ENCODE measurements at regions not wholly inside any gene's neighbourhood (a gene's known extent, or its start where the extent isn't known, plus 50 kb on each side); places are given as distances from the start of the nearest gene placed in this dataset.

DNA sequence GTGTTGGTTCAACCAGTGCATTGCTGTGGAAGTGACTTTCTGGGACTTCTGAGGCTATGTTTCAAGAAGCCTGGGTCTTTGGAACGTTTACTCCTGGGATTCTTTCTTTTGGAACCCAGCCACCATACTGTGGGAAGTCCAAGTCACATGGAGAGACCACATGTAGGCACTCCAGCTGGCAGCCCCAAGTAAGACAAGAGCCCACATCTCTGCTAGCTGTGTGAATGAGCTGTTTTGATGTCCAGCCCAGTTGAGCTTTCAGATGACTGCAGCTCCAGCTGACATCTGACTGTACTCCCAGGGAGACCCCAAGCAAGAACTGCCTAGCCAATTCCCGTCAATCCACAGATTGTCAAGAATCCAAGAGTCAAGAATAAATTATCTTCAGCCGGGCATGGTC lies 60.1 kb upstream of the SPATA31D4 start:
- Histone ChIP-seq H3K9ac (ENCODE audit: low read depth, low read length, poor library complexity) (no peak overlapping the region), H3K9me3 (replicated peaks in 1 of 2; ENCODE audit: control insufficient read depth in 2 of 2, insufficient read depth in 1 of 2, low read depth in 1 of 2, low read length in 2 of 2) (no peaks in the 10 kb centered on the region), H4K8ac (ENCODE audit: low read depth, low read length) (no peak overlapping the region), H2BK120ac (ENCODE audit: low read depth, low read length) (no peak overlapping the region), H2BK15ac (ENCODE audit: low read length) (no peak overlapping the region), H3K18ac (ENCODE audit: low read length) (no peak overlapping the region), H2BK5ac (ENCODE audit: low read length) (no peak overlapping the region), H2AK5ac (ENCODE audit: low read depth, low read length) (no peak overlapping the region), H3K23ac (ENCODE audit: low read depth, low read length, poor library complexity) (no peak overlapping the region), H3K36me3 (replicated peaks in 1 of 2; ENCODE audit: control insufficient read depth in 2 of 2, insufficient read depth in 2 of 2, low read length in 2 of 2) (no peaks in the 10 kb centered on the region), H2BK12ac (ENCODE audit: low read length) (no peak overlapping the region), H3K4ac (ENCODE audit: low read length) (no peak overlapping the region), H3K4me3 (ENCODE audit: low read length in 2 of 2) (no peak overlapping the region), H3K79me1 (ENCODE audit: low read depth, low read length) (no peaks in the 10 kb centered on the region), H4K91ac (ENCODE audit: low read depth, low read length, poor library complexity) (no peak overlapping the region), H3K4me2 (ENCODE audit: insufficient read depth, low read length, poor library complexity, severe bottlenecking) (no peak overlapping the region), H3K14ac (ENCODE audit: low read length) (no peak overlapping the region), H3K27ac (replicated peaks; ENCODE audit: low read length) (no peak overlapping the region), H3K4me1 (ENCODE audit: control insufficient read depth in 2 of 2, insufficient read depth in 1 of 2, low read depth in 1 of 2, low read length in 2 of 2) (no peaks in the 10 kb centered on the region), H3K27me3 (ENCODE audit: control insufficient read depth in 3 of 3, insufficient read depth in 3 of 3, low read depth in 1 of 3, low read length in 3 of 3) (no peaks in the 10 kb centered on the region), H2AFZ (ENCODE audit: low read length) (no peak overlapping the region)
- DNase-seq (ENCODE audit: low spot score) = no peak
- no CpG with 5 or more reads among the region's 3 CpGs for WGBS, 2 donors (ENCODE audit: extremely low coverage in 2 of 2, insufficient read length in 2 of 2, insufficient replicate concordance in 1 of 2)

GRCh38 chr9:81871695-81872094 lies 56.5 kb upstream of the SPATA31D4 start:
- no peak overlapping the region for H3K4me3 ChIP-seq (ENCODE audit: low read length in 2 of 2)
- H2BK15ac ChIP-seq (ENCODE audit: low read length) = no peak overlapping the region
- H3K18ac ChIP-seq (ENCODE audit: low read length) = no peak overlapping the region
- no peak overlapping the region for H2BK120ac ChIP-seq (ENCODE audit: low read depth, low read length)
- no peak overlapping the region for H3K4ac ChIP-seq (ENCODE audit: low read length)
- no peak overlapping the region for H4K91ac ChIP-seq (ENCODE audit: low read depth, low read length, poor library complexity)
- H2AFZ ChIP-seq (ENCODE audit: low read length) = no peak overlapping the region
- H2AK5ac ChIP-seq (ENCODE audit: low read depth, low read length) = no peak overlapping the region
- no peak overlapping the region for H3K23ac ChIP-seq (ENCODE audit: low read depth, low read length, poor library complexity)
- H3K27ac ChIP-seq (replicated peaks; ENCODE audit: low read length) = no peak overlapping the region
- no peak overlapping the region for H2BK5ac ChIP-seq (ENCODE audit: low read length)
- H3K4me1 ChIP-seq (ENCODE audit: control insufficient read depth in 2 of 2, insufficient read depth in 1 of 2, low read depth in 1 of 2, low read length in 2 of 2) = no peaks in the 10 kb centered on the region
- no peaks in the 10 kb centered on the region for H3K9me3 ChIP-seq (replicated peaks in 1 of 2; ENCODE audit: control insufficient read depth in 2 of 2, insufficient read depth in 1 of 2, low read depth in 1 of 2, low read length in 2 of 2)
- H3K27me3 ChIP-seq (ENCODE audit: control insufficient read depth in 3 of 3, insufficient read depth in 3 of 3, low read depth in 1 of 3, low read length in 3 of 3) = no peaks in the 10 kb centered on the region
- H3K4me2 ChIP-seq (ENCODE audit: insufficient read depth, low read length, poor library complexity, severe bottlenecking) = no peak overlapping the region
- no peaks in the 10 kb centered on the region for H3K36me3 ChIP-seq (replicated peaks in 1 of 2; ENCODE audit: control insufficient read depth in 2 of 2, insufficient read depth in 2 of 2, low read length in 2 of 2)
- H4K8ac ChIP-seq (ENCODE audit: low read depth, low read length) = no peak overlapping the region
- DNase-seq (ENCODE audit: low spot score) = no peak
- no peak overlapping the region for H3K14ac ChIP-seq (ENCODE audit: low read length)
- no CpG with 5 or more reads among the region's 1 CpG for WGBS, 2 donors (ENCODE audit: extremely low coverage in 2 of 2, insufficient read length in 2 of 2, insufficient replicate concordance in 1 of 2)
- no peaks in the 10 kb centered on the region for H3K79me1 ChIP-seq (ENCODE audit: low read depth, low read length)
- no peak overlapping the region for H2BK12ac ChIP-seq (ENCODE audit: low read length)
- H3K9ac ChIP-seq (ENCODE audit: low read depth, low read length, poor library complexity) = no peak overlapping the region

- Histone ChIP-seq H4K8ac (ENCODE audit: low read depth, low read length) (no peak overlapping the region), H3K14ac (ENCODE audit: low read length) (no peak overlapping the region), H3K27ac (replicated peaks; ENCODE audit: low read length) (no peak overlapping the region), H3K23ac (ENCODE audit: low read depth, low read length, poor library complexity) (no peak overlapping the region), H3K9me3 (replicated peaks in 1 of 2; ENCODE audit: control insufficient read depth in 2 of 2, insufficient read depth in 1 of 2, low read depth in 1 of 2, low read length in 2 of 2) (no peaks in the 10 kb centered on the region), H2BK5ac (ENCODE audit: low read length) (no peak overlapping the region), H3K27me3 (ENCODE audit: control insufficient read depth in 3 of 3, insufficient read depth in 3 of 3, low read depth in 1 of 3, low read length in 3 of 3) (no peaks in the 10 kb centered on the region), H2AK5ac (ENCODE audit: low read depth, low read length) (no peak overlapping the region), H2AFZ (ENCODE audit: low read length) (no peak overlapping the region), H2BK15ac (ENCODE audit: low read length) (no peak overlapping the region), H3K4me2 (ENCODE audit: insufficient read depth, low read length, poor library complexity, severe bottlenecking) (no peak overlapping the region), H3K4me1 (ENCODE audit: control insufficient read depth in 2 of 2, insufficient read depth in 1 of 2, low read depth in 1 of 2, low read length in 2 of 2) (no peaks in the 10 kb centered on the region), H3K36me3 (replicated peaks in 1 of 2; ENCODE audit: control insufficient read depth in 2 of 2, insufficient read depth in 2 of 2, low read length in 2 of 2) (no peaks in the 10 kb centered on the region), H3K9ac (ENCODE audit: low read depth, low read length, poor library complexity) (no peak overlapping the region), H3K79me1 (ENCODE audit: low read depth, low read length) (no peaks in the 10 kb centered on the region), H3K4ac (ENCODE audit: low read length) (no peak overlapping the region), H3K4me3 (ENCODE audit: low read length in 2 of 2) (no peak overlapping the region), H3K18ac (ENCODE audit: low read length) (no peak overlapping the region), H4K91ac (ENCODE audit: low read depth, low read length, poor library complexity) (no peak overlapping the region), H2BK12ac (ENCODE audit: low read length) (no peak overlapping the region), H2BK120ac (ENCODE audit: low read depth, low read length) (no peak overlapping the region)
- no peak for DNase-seq (ENCODE audit: low spot score)
- WGBS, 2 donors (ENCODE audit: extremely low coverage in 2 of 2, insufficient read length in 2 of 2, insufficient replicate concordance in 1 of 2) = no CpG with 5 or more reads among the region's 7 CpGs
These were observed 54.0 kb upstream of the SPATA31D4 start for GRCh38 chr9:81874250-81874649.

- H3K9ac ChIP-seq (ENCODE audit: low read depth, low read length, poor library complexity) = no peak overlapping the region
- H2AK5ac ChIP-seq (ENCODE audit: low read depth, low read length) = no peak overlapping the region
- no peak overlapping the region for H4K91ac ChIP-seq (ENCODE audit: low read depth, low read length, poor library complexity)
- no peak overlapping the region for H3K4ac ChIP-seq (ENCODE audit: low read length)
- H2BK15ac ChIP-seq (ENCODE audit: low read length) = no peak overlapping the region
- WGBS, 2 donors (ENCODE audit: extremely low coverage in 2 of 2, insufficient read length in 2 of 2, insufficient replicate concordance in 1 of 2) = 100% methylated on average over 1 of the region's 4 CpGs; no CpG with 5 or more reads in 1 of the 2 donors
- no peaks in the 10 kb centered on the region for H3K9me3 ChIP-seq (replicated peaks in 1 of 2; ENCODE audit: control insufficient read depth in 2 of 2, insufficient read depth in 1 of 2, low read depth in 1 of 2, low read length in 2 of 2)
- H3K4me3 ChIP-seq (ENCODE audit: low read length in 2 of 2) = no peak overlapping the region
- H3K27me3 ChIP-seq (ENCODE audit: control insufficient read depth in 3 of 3, insufficient read depth in 3 of 3, low read depth in 1 of 3, low read length in 3 of 3) = no peaks in the 10 kb centered on the region
- H3K23ac ChIP-seq (ENCODE audit: low read depth, low read length, poor library complexity) = no peak overlapping the region
- H3K79me1 ChIP-seq (ENCODE audit: low read depth, low read length) = no peaks in the 10 kb centered on the region
- no peak overlapping the region for H3K14ac ChIP-seq (ENCODE audit: low read length)
- no peak overlapping the region for H2BK12ac ChIP-seq (ENCODE audit: low read length)
- no peak overlapping the region for H4K8ac ChIP-seq (ENCODE audit: low read depth, low read length)
- no peak overlapping the region for H3K27ac ChIP-seq (replicated peaks; ENCODE audit: low read length)
- H3K4me2 ChIP-seq (ENCODE audit: insufficient read depth, low read length, poor library complexity, severe bottlenecking) = no peak overlapping the region
- H3K36me3 ChIP-seq (replicated peaks in 1 of 2; ENCODE audit: control insufficient read depth in 2 of 2, insufficient read depth in 2 of 2, low read length in 2 of 2) = no peaks in the 10 kb centered on the region
- no peak overlapping the region for H2BK5ac ChIP-seq (ENCODE audit: low read length)
- H3K18ac ChIP-seq (ENCODE audit: low read length) = no peak overlapping the region
- no peak overlapping the region for H2BK120ac ChIP-seq (ENCODE audit: low read depth, low read length)
- no peak overlapping the region for H2AFZ ChIP-seq (ENCODE audit: low read length)
- H3K4me1 ChIP-seq (ENCODE audit: control insufficient read depth in 2 of 2, insufficient read depth in 1 of 2, low read depth in 1 of 2, low read length in 2 of 2) = no peaks in the 10 kb centered on the region
- no peak for DNase-seq (ENCODE audit: low spot score)
These were observed 53.3 kb upstream of the SPATA31D4 start for GRCh38 chr9:81874931-81875330.
